ENCODE measurements at regions not wholly inside any gene's neighbourhood (a gene's known extent, or its start where the extent isn't known, plus 50 kb on each side); places are given as distances from the start of the nearest gene placed in this dataset.
"Not testable (repeated sequence)": the region's sequence is repeated elsewhere in the genome, so short reads cannot be mapped to it uniquely, and the experiment has no call there.

- CTCF ChIA-PET: no interaction called here
- Mint-ChIP-seq H3K27me3 (no peaks in the 10 kb centered on the region), H3K9me3 (no peaks in the 10 kb centered on the region), H3K4me1 (no peaks in the 10 kb centered on the region), H3K36me3 (no peaks in the 10 kb centered on the region), H3K27ac (no peak overlapping the region), H3K4me3 (no peak overlapping the region)
- no peak for DNase-seq
Observed at GRCh38 chr6:122904166-122904565, 91.9 kb upstream of the CLVS2 start.

GRCh38 chr6:122913558-122913957 lies 82.5 kb upstream of the CLVS2 start:
- Mint-ChIP-seq H3K9me3 (peaks cover 14% of the 10 kb centered on the region), H3K4me1 (no peaks in the 10 kb centered on the region), H3K36me3 (no peaks in the 10 kb centered on the region), H3K27me3 (no peaks in the 10 kb centered on the region), H3K27ac (no peak overlapping the region), H3K4me3 (no peak overlapping the region)
- no peak for DNase-seq
- CTCF ChIA-PET: no interaction called here

- CTCF ChIA-PET: no interaction called here
- H3K27me3 Mint-ChIP-seq: no peaks in the 10 kb centered on the region
- H3K4me3 Mint-ChIP-seq: no peak overlapping the region
- DNase-seq: no peak
- H3K36me3 Mint-ChIP-seq: no peaks in the 10 kb centered on the region
- H3K27ac Mint-ChIP-seq: no peak overlapping the region
- peaks cover 11% of the 10 kb centered on the region for H3K9me3 Mint-ChIP-seq
- no peaks in the 10 kb centered on the region for H3K4me1 Mint-ChIP-seq
Observed at GRCh38 chr6:122918714-122919113, 77.3 kb upstream of the CLVS2 start.

- no peaks in the 10 kb centered on the region for H3K27me3 Mint-ChIP-seq
- no peaks in the 10 kb centered on the region for H3K4me1 Mint-ChIP-seq
- no peak overlapping the region for H3K4me3 Mint-ChIP-seq
- CTCF ChIA-PET: no interaction called here
- no peak for DNase-seq
- H3K27ac Mint-ChIP-seq: no peak overlapping the region
- H3K36me3 Mint-ChIP-seq: no peaks in the 10 kb centered on the region
- H3K9me3 Mint-ChIP-seq: peaks cover 9% of the 10 kb centered on the region
Observed at GRCh38 chr6:122930252-122931180, 65.5 kb upstream of the CLVS2 start.

- peaks cover 2% of the 10 kb centered on the region for H3K9me3 Mint-ChIP-seq
- no peak overlapping the region for H3K4me3 Mint-ChIP-seq
- no peaks in the 10 kb centered on the region for H3K27me3 Mint-ChIP-seq
- no peaks in the 10 kb centered on the region for H3K4me1 Mint-ChIP-seq
- CTCF ChIA-PET: no interaction called here
- DNase-seq: no peak
- no peaks in the 10 kb centered on the region for H3K36me3 Mint-ChIP-seq
- no peak overlapping the region for H3K27ac Mint-ChIP-seq
Observed at GRCh38 chr6:122931916-122932315, 64.1 kb upstream of the CLVS2 start.

GRCh38 chr6:122944936-122945335 lies 51.1 kb upstream of the CLVS2 start:
- CTCF ChIA-PET, H3K4me1 Mint-ChIP-seq, H3K27me3 Mint-ChIP-seq, H3K9me3 Mint-ChIP-seq, H3K27ac Mint-ChIP-seq, DNase-seq, H3K4me3 Mint-ChIP-seq, H3K36me3 Mint-ChIP-seq: not testable (repeated sequence)
